NCI-H748 (cell line): ENCODE measurements at regions not wholly inside any gene's neighbourhood (a gene's known extent, or its start where the extent isn't known, plus 50 kb on each side); places are given as distances from the start of the nearest gene placed in this dataset.
A peak's percentile ranks its signal among the peaks of the same experiment; 100 is the strongest.
"Not testable (repeated sequence)": the region's sequence is repeated elsewhere in the genome, so short reads cannot be mapped to it uniquely, and the experiment has no call there.

Experiments used
- DNase-seq: peaks from one replicate; lab custom pipeline; 2025; ENCODE audit not compliant: unreplicated experiment; lab: John Stamatoyannopoulos, UW

- DNase-seq = no peak
These were observed 822.4 kb upstream of the NEGR1 start for GRCh38 chr1:73104749-73105148.

GRCh38 chr1:73100216-73100615 lies 817.9 kb upstream of the NEGR1 start:
- DNase-seq = peak; percentile 66

DNA sequence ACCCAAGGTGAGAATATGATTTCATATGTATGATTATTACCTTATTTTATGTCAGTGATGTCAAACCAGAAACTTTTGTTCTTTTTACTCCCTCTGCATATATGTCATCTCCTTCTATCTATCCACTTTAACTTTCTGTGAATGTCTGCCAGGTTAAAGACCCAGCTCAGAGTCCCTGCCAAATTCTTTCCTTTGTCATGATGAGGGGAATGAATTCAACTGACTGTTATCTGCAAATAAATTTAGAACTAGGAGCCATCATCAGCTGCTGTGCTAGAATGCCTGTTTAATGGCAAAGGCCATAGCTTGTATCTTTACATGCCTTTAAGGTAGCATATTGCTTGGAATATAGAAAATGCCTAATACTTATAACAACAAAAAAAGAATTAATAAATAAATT lies 815.6 kb upstream of the NEGR1 start:
- DNase-seq = no peak

GRCh38 chr1:73096841-73097240 lies 814.5 kb upstream of the NEGR1 start:
- no peak for DNase-seq

GRCh38 chr1:73092383-73092782 lies 810.0 kb upstream of the NEGR1 start:
- no peak for DNase-seq

GRCh38 chr1:73066866-73067265 lies 784.5 kb upstream of the NEGR1 start:
- peak; percentile 29 for DNase-seq

GRCh38 chr1:73065339-73066041 lies 783.2 kb upstream of the NEGR1 start:
- peak; percentile 94 for DNase-seq

DNA sequence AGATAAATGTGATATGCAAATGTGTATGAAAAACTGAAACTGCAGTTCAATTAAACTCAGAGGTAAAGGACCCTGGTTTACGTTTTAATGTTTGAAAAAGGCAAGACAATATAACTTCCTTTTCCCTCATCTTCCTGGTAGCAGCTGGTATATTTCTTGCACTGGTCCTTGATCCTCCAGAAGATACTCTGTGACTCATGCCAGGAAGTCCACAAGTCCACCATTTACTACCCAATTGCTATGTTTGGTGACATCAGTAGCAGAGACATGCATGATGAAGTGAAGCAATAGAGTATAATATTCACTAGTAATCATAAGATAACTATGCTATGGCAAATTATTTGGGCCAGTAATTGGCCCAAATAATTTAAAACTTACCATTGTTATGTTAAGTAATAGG lies 774.5 kb upstream of the NEGR1 start:
- DNase-seq = no peak

DNA sequence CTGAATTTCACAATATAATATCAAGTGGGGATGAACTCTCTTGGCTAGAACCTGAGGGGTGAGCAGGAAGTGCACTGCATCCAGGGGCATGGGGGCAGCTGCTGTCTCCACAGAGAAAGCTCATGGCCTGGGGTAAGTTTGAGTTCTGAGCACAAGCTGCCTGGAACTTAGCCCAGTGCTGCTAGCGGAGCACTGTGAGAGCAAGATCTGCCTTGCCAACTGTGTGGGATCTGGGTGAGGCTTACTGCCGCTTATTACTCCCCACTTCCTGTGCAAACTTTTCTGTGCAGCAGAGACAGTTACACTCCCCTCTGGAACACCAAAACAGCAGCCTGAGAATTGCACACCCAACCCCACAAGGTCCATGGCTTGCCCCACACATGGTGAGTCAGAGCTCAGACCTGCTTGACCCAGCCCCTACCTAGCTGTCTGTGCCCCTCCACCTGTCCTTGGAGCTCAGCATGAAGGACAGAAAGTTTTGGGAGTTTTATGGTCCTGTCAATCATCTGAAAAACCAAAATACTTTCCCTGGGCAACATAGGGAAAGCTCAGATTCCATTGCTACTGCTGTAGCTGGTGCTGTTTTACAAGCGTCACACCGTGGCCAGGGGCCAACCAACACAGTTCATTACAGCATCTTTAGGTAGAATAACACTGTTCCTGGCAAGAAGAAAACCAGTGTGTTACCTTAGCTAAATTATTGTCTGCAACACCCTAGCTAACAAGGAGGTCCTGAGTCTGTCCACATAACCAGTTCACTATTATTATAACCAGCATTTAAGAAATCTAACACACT lies 762.1 kb upstream of the NEGR1 start:
- no peak for DNase-seq

- no peak for DNase-seq
These were observed 760.1 kb upstream of the NEGR1 start for GRCh38 chr1:73042403-73042802.

- DNase-seq = no peak
These were observed 758.5 kb upstream of the NEGR1 start for GRCh38 chr1:73040811-73041210.

DNA sequence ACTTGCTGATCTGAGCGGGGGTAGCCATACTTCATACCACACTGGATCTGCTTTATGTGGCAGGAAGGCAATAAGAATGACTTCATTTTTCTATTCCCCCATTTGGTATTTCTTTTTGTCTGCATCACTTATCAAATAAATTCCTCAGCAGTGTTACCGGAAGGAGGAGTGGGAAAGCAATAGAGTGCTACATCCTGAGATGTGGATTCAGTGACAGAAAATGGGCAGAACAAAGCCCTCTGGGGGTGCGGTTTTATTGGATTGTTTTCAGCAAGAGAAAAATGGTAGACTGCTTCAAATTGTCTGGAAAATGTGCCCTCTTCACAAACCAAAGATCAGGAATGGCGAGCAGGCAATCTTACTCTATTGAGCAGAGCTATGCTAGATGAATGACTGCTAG lies 751.9 kb upstream of the NEGR1 start:
- no peak for DNase-seq

- DNase-seq = no peak
These were observed 751.3 kb upstream of the NEGR1 start for GRCh38 chr1:73033640-73034039.

GRCh38 chr1:73029571-73029970 lies 747.2 kb upstream of the NEGR1 start:
- no peak for DNase-seq

- DNase-seq = no peak
These were observed 743.8 kb upstream of the NEGR1 start for GRCh38 chr1:73026114-73026513.

DNA sequence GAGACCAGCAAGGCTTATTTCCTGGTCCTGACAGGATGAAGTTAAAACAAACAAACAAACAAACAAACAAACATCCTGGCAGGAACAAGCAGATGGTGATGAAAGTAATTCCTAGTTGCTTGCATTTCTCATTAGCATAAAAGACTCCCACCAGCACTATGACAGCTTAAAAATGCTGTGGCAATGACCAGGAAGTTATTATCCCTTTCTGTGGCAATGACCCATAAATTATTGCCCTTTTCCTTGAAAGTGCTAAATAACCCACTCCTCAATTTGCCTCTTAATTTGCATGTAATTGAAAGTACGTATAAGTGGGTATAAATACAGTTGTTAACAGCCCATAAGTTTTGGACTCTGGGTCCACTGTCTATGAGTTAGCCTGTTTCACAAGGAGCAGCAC lies 727.6 kb upstream of the NEGR1 start:
- peak; percentile 41 for DNase-seq

DNA sequence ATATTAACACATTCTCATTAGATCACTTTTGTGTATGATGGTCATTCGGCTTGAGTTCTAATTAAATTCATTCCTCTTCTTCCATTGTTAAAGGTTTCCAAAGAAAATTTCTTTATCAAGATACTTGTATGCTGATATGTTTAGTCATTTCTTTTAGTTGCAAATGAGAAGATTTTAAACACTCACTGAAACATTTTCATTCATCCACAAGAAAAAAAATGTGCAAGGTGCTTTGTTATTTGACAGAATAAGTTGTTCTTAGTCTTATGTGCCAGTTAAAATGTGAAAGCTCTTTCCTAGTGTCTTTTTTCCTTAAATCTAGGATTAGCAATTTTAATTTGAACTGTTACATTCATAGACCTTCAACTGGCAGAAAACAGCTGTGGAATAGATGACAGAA lies 727.0 kb upstream of the NEGR1 start:
- no peak for DNase-seq

DNA sequence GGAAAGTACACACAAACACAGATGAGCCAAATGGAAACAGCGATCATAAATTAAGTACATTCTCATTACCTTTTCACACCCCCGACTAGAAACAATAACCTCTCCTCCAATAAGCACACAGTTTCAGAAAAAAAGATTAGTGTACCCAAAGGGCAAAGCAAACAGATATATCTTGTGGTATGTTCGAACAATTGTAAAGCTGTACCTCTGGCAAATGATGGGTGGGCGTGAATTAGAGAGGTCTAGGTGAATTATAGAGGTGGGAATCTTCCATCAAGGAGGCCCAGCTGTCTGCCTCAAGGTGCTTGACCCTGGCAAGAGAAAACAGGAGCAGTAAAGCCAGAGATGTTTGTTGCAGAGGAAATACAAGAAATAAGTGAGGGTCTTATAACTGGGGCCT lies 715.3 kb upstream of the NEGR1 start:
- no peak for DNase-seq

GRCh38 chr1:72997041-72997440 lies 714.7 kb upstream of the NEGR1 start:
- DNase-seq = no peak

DNA sequence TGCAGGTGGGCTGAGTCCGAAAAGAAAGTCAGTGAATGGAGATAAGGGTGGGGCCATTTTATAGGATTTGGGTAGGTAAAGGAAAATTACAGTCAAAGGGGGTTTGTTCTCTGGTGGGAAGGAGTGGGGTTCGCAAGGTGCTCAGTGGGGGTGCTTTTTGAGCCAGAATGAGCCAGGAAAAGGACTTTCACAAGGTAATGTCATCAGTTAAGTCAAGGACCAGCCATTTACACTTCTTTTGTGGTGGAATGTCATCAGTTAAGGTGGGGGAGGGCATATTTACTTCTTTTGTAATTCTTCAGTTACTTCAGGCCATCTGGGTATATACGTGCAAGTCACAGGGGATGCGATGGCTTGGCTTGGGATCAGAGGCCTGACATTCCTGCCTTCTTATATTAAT lies 705.5 kb upstream of the NEGR1 start:
- DNase-seq = not testable (repeated sequence)

- no peak for DNase-seq
These were observed 704.4 kb upstream of the NEGR1 start for GRCh38 chr1:72986591-72987290.

GRCh38 chr1:72985024-72985423 lies 702.7 kb upstream of the NEGR1 start:
- not testable (repeated sequence) for DNase-seq
